ENCODE measurements at regions not wholly inside any gene's neighbourhood (a gene's known extent, or its start where the extent isn't known, plus 50 kb on each side); places are given as distances from the start of the nearest gene placed in this dataset.
"Not testable (repeated sequence)": the region's sequence is repeated elsewhere in the genome, so short reads cannot be mapped to it uniquely, and the experiment has no call there.

GRCh38 chr2:176428944-176429469 lies 159.8 kb downstream of the MTX2 start:
- TF ChIP-seq FOXM1 (IDR thresholded peaks at IDR 0.05; ENCODE audit: borderline replicate concordance); NFRKB (IDR thresholded peaks at IDR 0.05): not testable (repeated sequence)

Measured in HEK293T (cell line).